HepG2 (cell line): ENCODE measurements at regions not wholly inside any gene's neighbourhood (a gene's known extent, or its start where the extent isn't known, plus 50 kb on each side); places are given as distances from the start of the nearest gene placed in this dataset.

Experiments
- ATAC-seq: fragments of 200-7000 bp; cut with Tn5 transposase; 3 replicates; pipeline ENCODE4 v1.9.1; 2020; ENCODE audit warnings: mild to moderate bottlenecking, moderate library complexity
- BruUV-seq: library from RNA; stranded (reverse); fragments of 400-500 nt; replicated peaks from 2 replicates; lab custom pipeline; 2021; lab: Mats Ljungman, UMichigan
- CTCF ChIA-PET: fragments of 300-600 bp; formaldehyde crosslinking; extraction: SDS; loops from one replicate; lab custom pipeline; 2021; ENCODE audit warnings: low total read pairs, inconsistent platforms, low intra/inter-chr PET ratio; lab: Yijun Ruan, JAX
- POLR2A ChIA-PET: fragments of 350-600 bp; sonication (Branson Sonifier 250); formaldehyde crosslinking; loops from one replicate; lab custom pipeline; 2020; ENCODE audit warnings: antibody characterized with exemption, inconsistent platforms; lab: Yijun Ruan, JAX
- DNase-seq: peaks from one replicate; pipeline ENCODE4 v3.0.0-alpha.2; 2015; ENCODE audit warnings: low spot score
- FAIRE-seq: peaks from 3 replicates; lab custom pipeline; 2011; peaks lifted over from hg19 to GRCh38; lab: Jason Lieb, UNC
- H2AFZ ChIP-seq: one replicate; pipeline ENCODE4 v1.6.1; 2011; ENCODE audit warnings: low read length, inconsistent platforms
- H3K27ac ChIP-seq: fragments of 300-600 bp; 3 replicates; pipeline ENCODE4 v1.8.0; 2011; ENCODE audit warnings: mixed run types, mild to moderate bottlenecking, mixed read lengths, low read length, inconsistent platforms; ENCODE audit not compliant: insufficient read depth; ENCODE audit errors: extremely low read length
- H3K27me3 ChIP-seq, 2 experiments: fragments of 200-600 bp in 1 of 2; 2 replicates in 1 of 2; 3 replicates in 1 of 2; pipeline versions ENCODE4 v1.6.0 to v1.8.0; 2011; ENCODE audit warnings: low read length in 2 of 2, mild to moderate bottlenecking in 2 of 2, moderate library complexity in 2 of 2, inconsistent platforms in 1 of 2; ENCODE audit not compliant: insufficient read depth in 2 of 2, control insufficient read depth in 1 of 2
- H3K36me3 ChIP-seq, 2 experiments: fragments of 200-600 bp in 1 of 2; replicated peaks in 1 of 2; 2 replicates in 1 of 2; 3 replicates in 1 of 2; pipeline versions ENCODE4 v1.5.1 to v1.8.0; 2011; ENCODE audit warnings: low read length in 2 of 2, inconsistent platforms in 1 of 2; ENCODE audit not compliant: insufficient read depth in 2 of 2, control insufficient read depth in 1 of 2
- H3K4me1 ChIP-seq: 2 replicates; pipeline ENCODE4 v1.5.1; 2012; ENCODE audit warnings: low read length, inconsistent platforms; ENCODE audit not compliant: insufficient read depth
- H3K4me2 ChIP-seq: 2 replicates; pipeline ENCODE4 v1.6.0; 2011; ENCODE audit warnings: low read depth, low read length, inconsistent platforms
- H3K4me3 ChIP-seq, 3 experiments: fragments of 200-600 bp in 1 of 3; sonication (generic), shearing (Covaris generic) in 1 of 3; replicated peaks in 1 of 3; 2 replicates each; pipeline ENCODE4 v1.5.1; 2011 to 2016; ENCODE audit warnings: low read length in 3 of 3, inconsistent platforms in 2 of 3, low read depth in 2 of 3, mild to moderate bottlenecking in 2 of 3, control low read depth in 1 of 3, mixed read lengths in 1 of 3; ENCODE audit not compliant: insufficient read depth in 1 of 3
- H3K79me2 ChIP-seq: one replicate; pipeline ENCODE4 v1.6.1; 2011; ENCODE audit warnings: low read length, inconsistent platforms; ENCODE audit not compliant: insufficient read depth
- H3K9ac ChIP-seq: 2 replicates; pipeline ENCODE4 v1.6.0; 2011; ENCODE audit warnings: mild to moderate bottlenecking, low read depth, low read length, inconsistent platforms; ENCODE audit not compliant: insufficient read depth
- H3K9me3 ChIP-seq: 2 replicates; pipeline ENCODE4 v1.5.1; 2012; ENCODE audit warnings: mild to moderate bottlenecking, low read length
- H4K20me1 ChIP-seq: 2 replicates; pipeline ENCODE4 v1.6.0; 2011; ENCODE audit warnings: inconsistent platforms, mild to moderate bottlenecking, low read length, moderate library complexity; ENCODE audit not compliant: insufficient read depth
- CEBPB ChIP-seq: IDR thresholded peaks from 2 replicates; pipeline ENCODE4 v1.6.1; 2011; ENCODE audit warnings: low read depth, low read length, improper control_type of control experiment, borderline replicate concordance
- TRIM24 ChIP-seq: sonication (generic); formaldehyde crosslinking; IDR thresholded peaks from 2 replicates; pipeline ENCODE4 v1.8.0; 2022; ENCODE audit warnings: mild to moderate bottlenecking, missing genetic modification reagents
- ZFAT ChIP-seq: sonication (generic); formaldehyde crosslinking; conservative IDR thresholded peaks from 2 replicates; pipeline ENCODE4 v1.8.1; 2023; ENCODE audit warnings: missing genetic modification reagents, inconsistent platforms
- ZNF264 ChIP-seq: sonication (generic); formaldehyde crosslinking; IDR thresholded peaks from 2 replicates; pipeline ENCODE4 v1.4.0; 2020; ENCODE audit warnings: missing genetic modification reagents
- ZNF790 ChIP-seq: sonication (generic); formaldehyde crosslinking; IDR thresholded peaks from 2 replicates; pipeline ENCODE4 v1.8.0; 2022; ENCODE audit warnings: missing genetic modification reagents, mild to moderate bottlenecking, borderline replicate concordance
- WGBS: methylation state at CpG from one replicate; pipeline ENCODE4 v1.1.6; 2017; ENCODE audit warnings: low lambda C conversion rate; 5-methylcytosine and 5-hydroxymethylcytosine counted together
- in situ Hi-C: cut with HindIII; loops from 2 replicates; pipeline ENCODE4 v1.10.0; 2017; ENCODE audit warnings: low pct_unique_long_range_greater_than_20kb; ENCODE audit not compliant: extremely low pct_ligation_motif_present
- intact Hi-C: fragments of 100-400 bp; cut with micrococcal nuclease; formaldehyde crosslinking; loops from one replicate; pipeline ENCODE4 v1.10.0; 2022; ENCODE audit not compliant: unreplicated experiment
- TF ChIP-seq, protein P1 (sequence below): fragments of 450-650 bp; IDR thresholded peaks from 2 replicates; pipeline ENCODE4 v1.6.1; 2016
- TF ChIP-seq, protein P2 (sequence below): IDR thresholded peaks from 2 replicates; pipeline ENCODE4 v1.6.1; 2016; ENCODE audit warnings: missing genetic modification reagents, missing compliant biosample characterization
- TF ChIP-seq, protein P3 (sequence below): IDR thresholded peaks from 2 replicates; pipeline ENCODE4 v1.6.1; 2012; ENCODE audit warnings: low read depth, low read length, improper control_type of control experiment

DNA sequence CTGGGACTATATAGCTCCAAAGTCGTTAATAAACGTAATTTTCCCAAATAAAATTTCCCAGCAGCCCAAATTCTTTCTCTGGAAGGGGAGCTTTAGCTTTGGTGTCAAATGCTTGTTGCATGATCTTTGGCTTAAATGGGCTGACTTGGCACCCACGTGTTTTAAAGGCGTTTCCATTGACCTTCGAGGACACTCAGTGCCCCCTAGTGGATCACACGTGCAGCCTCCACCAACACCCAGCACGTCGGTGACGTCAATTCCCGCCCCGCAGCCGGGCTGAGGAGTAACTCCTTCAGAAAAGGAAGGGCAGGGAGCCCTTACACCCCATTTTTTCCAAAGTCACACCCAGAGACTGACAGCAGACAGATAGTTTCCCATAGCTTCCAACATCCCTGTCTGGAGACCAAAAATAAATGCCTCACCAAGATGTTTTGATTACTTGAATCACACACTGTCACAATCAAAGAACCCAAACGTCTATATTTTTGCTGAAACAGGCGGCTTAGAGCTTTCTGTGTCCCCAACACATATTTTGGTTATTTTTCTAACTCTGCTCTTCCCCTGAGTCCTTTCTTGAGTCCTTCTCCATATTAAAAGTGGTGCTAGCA lies 707.9 kb downstream of the AACS start (continued):
- TF ChIP-seq, protein P1, sequence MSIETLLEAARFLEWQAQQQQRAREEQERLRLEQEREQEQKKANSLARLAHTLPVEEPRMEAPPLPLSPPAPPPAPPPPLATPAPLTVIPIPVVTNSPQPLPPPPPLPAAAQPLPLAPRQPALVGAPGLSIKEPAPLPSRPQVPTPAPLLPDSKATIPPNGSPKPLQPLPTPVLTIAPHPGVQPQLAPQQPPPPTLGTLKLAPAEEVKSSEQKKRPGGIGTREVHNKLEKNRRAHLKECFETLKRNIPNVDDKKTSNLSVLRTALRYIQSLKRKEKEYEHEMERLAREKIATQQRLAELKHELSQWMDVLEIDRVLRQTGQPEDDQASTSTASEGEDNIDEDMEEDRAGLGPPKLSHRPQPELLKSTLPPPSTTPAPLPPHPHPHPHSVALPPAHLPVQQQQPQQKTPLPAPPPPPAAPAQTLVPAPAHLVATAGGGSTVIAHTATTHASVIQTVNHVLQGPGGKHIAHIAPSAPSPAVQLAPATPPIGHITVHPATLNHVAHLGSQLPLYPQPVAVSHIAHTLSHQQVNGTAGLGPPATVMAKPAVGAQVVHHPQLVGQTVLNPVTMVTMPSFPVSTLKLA = peak; percentile 72
- TF ChIP-seq ZFAT (no peak), TRIM24 (CRISPR knock-in tag) (no peak), ZNF790 (CRISPR knock-in tag) (no peak), ZNF264 (no peak)
- TF ChIP-seq, protein P2, sequence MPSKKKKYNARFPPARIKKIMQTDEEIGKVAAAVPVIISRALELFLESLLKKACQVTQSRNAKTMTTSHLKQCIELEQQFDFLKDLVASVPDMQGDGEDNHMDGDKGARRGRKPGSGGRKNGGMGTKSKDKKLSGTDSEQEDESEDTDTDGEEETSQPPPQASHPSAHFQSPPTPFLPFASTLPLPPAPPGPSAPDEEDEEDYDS (CRISPR knock-in tag) = no peak

DNA sequence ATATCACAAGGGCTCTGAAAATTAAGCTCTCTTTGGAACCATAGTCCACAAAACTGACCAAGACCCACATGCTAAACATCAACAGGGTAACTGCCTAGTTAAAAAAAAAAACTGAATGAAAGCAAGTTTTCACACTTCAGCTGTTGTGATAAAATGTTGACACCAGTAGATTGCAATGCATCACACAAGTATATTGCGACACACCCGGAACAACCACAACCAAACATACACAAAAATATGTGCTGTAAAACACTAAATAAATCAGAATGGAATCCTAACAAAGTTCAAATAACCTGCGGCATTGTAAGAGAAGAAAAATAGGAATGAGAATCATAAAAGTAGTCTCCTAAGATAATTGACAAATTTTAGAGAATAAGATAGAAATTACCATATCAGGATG lies 710.3 kb downstream of the AACS start:
- Histone ChIP-seq H3K4me3 (no peak overlapping the region), H3K27ac (no peak overlapping the region), H3K79me2 (no peaks in the 10 kb centered on the region), H3K9ac (no peak overlapping the region), H3K4me2 (no peak overlapping the region), H3K4me1 (no peaks in the 10 kb centered on the region), H3K27me3 (no peaks in the 10 kb centered on the region), H3K9me3 (peaks cover 5% of the 10 kb centered on the region; the same call in 1 of the 2 replicates), H3K36me3 (no peaks in the 10 kb centered on the region), H4K20me1 (no peaks in the 10 kb centered on the region), H2AFZ (no peak overlapping the region)
- intact Hi-C loops (no loop called here), in situ Hi-C loops (no loop called here)
- no TSS peak for BruUV-seq
- CTCF ChIA-PET = no interaction called here
- POLR2A ChIA-PET = no interaction called here
- DNase-seq (no peak), ATAC-seq (no peak), FAIRE-seq (no peak)
- WGBS = 56% methylated on average over 3 of the region's 3 CpGs
- peak; percentile 83 for TF ChIP-seq CEBPB
- TF ChIP-seq, protein P3, sequence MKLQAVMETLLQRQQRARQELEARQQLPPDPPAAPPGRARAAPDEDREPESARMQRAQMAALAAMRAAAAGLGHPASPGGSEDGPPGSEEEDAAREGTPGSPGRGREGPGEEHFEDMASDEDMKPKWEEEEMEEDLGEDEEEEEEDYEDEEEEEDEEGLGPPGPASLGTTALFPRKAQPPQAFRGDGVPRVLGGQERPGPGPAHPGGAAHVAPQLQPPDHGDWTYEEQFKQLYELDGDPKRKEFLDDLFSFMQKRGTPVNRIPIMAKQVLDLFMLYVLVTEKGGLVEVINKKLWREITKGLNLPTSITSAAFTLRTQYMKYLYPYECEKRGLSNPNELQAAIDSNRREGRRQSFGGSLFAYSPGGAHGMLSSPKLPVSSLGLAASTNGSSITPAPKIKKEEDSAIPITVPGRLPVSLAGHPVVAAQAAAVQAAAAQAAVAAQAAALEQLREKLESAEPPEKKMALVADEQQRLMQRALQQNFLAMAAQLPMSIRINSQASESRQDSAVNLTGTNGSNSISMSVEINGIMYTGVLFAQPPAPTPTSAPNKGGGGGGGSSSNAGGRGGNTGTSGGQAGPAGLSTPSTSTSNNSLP = no peak
